HEK293T (cell line): ENCODE measurements at regions not wholly inside any gene's neighbourhood (a gene's known extent, or its start where the extent isn't known, plus 50 kb on each side); places are given as distances from the start of the nearest gene placed in this dataset.
A peak's percentile ranks its signal among the peaks of the same experiment; 100 is the strongest.

ENCODE experiments used
- CTCF ChIA-PET: fragments of 350-600 bp; formaldehyde crosslinking; extraction: SDS; loops from one replicate; lab custom pipeline; 2021; ENCODE audit warnings: antibody characterized with exemption, inconsistent platforms; lab: Yijun Ruan, JAX
- POLR2A ChIA-PET: fragments of 350-600 bp; formaldehyde crosslinking; extraction: SDS; loops from one replicate; lab custom pipeline; 2020; ENCODE audit warnings: antibody characterized with exemption, inconsistent platforms; lab: Yijun Ruan, JAX
- DNase-seq: peaks from one replicate; pipeline ENCODE4 v3.0.0; 2012; ENCODE audit warnings: mixed read lengths; ENCODE audit errors: extremely low spot score
- ARNT ChIP-seq: fragments of 450-650 bp; IDR thresholded peaks from 2 replicates; pipeline ENCODE4 v1.6.1; 2017; ENCODE audit warnings: mild to moderate bottlenecking
- BHLHE40 ChIP-seq: fragments of 450-650 bp; IDR thresholded peaks from 2 replicates; pipeline ENCODE4 v1.6.1; 2016; ENCODE audit warnings: mild to moderate bottlenecking, moderate library complexity, borderline replicate concordance
- CTBP1 ChIP-seq: fragments of 450-650 bp; IDR thresholded peaks from 2 replicates; pipeline ENCODE4 v1.6.1; 2016; ENCODE audit warnings: borderline replicate concordance
- ELF4 ChIP-seq: fragments of 450-650 bp; IDR thresholded peaks from 2 replicates; pipeline ENCODE4 v1.6.1; 2017; ENCODE audit warnings: antibody characterized with exemption
- FOXA1 ChIP-seq: fragments of 450-650 bp; IDR thresholded peaks from 2 replicates; pipeline ENCODE4 v1.6.1; 2016; ENCODE audit warnings: mild to moderate bottlenecking
- FOXK2 ChIP-seq: fragments of 450-650 bp; IDR thresholded peaks from 2 replicates; pipeline ENCODE4 v1.6.1; 2016; ENCODE audit warnings: mild to moderate bottlenecking
- FOXM1 ChIP-seq: fragments of 450-650 bp; IDR thresholded peaks from 2 replicates; pipeline ENCODE4 v1.6.1; 2017; ENCODE audit warnings: mild to moderate bottlenecking, borderline replicate concordance
- HDGF ChIP-seq: fragments of 450-650 bp; IDR thresholded peaks from 2 replicates; pipeline ENCODE4 v1.6.1; 2017; ENCODE audit warnings: antibody characterized with exemption, borderline replicate concordance
- L3MBTL2 ChIP-seq: fragments of 450-650 bp; conservative IDR thresholded peaks from 2 replicates; pipeline ENCODE4 v1.6.1; 2016; ENCODE audit warnings: mild to moderate bottlenecking
- LEF1 ChIP-seq: fragments of 450-650 bp; IDR thresholded peaks from 2 replicates; pipeline ENCODE4 v1.6.1; 2017; ENCODE audit warnings: mild to moderate bottlenecking, borderline replicate concordance
- NFRKB ChIP-seq: fragments of 450-650 bp; IDR thresholded peaks from 2 replicates; pipeline ENCODE4 v1.6.1; 2016; ENCODE audit warnings: mild to moderate bottlenecking, moderate library complexity
- PKNOX1 ChIP-seq: fragments of 450-650 bp; IDR thresholded peaks from 2 replicates; pipeline ENCODE4 v1.6.1; 2016
- SP1 ChIP-seq: fragments of 450-650 bp; IDR thresholded peaks from 2 replicates; pipeline ENCODE4 v1.6.1; 2017
- SUZ12 ChIP-seq: fragments of 450-650 bp; IDR thresholded peaks from 2 replicates; pipeline ENCODE4 v1.6.1; 2016; ENCODE audit warnings: mild to moderate bottlenecking
- TARDBP ChIP-seq: fragments of 450-650 bp; IDR thresholded peaks from 2 replicates; pipeline ENCODE4 v1.6.1; 2016
- ZNF384 ChIP-seq: fragments of 450-650 bp; IDR thresholded peaks from 2 replicates; pipeline ENCODE4 v1.6.1; 2016

GRCh38 chr20:61031101-61031830, 220.8 kb upstream of the CDH4 start:
- no peak for TF ChIP-seq ZNF384
- TF ChIP-seq FOXM1: no peak
- TF ChIP-seq FOXA1: no peak
- ChIA-PET CTCF (no interaction called here), POLR2A (no interaction called here)
- no peak for DNase-seq

- no peak for DNase-seq
- ChIA-PET POLR2A (no interaction called here), CTCF (no interaction called here)
- no peak for TF ChIP-seq FOXK2
- TF ChIP-seq HDGF: no peak
- no peak for TF ChIP-seq PKNOX1
- no peak for TF ChIP-seq SUZ12
- TF ChIP-seq ARNT: no peak
- TF ChIP-seq CTBP1: no peak
- no peak for TF ChIP-seq BHLHE40
- TF ChIP-seq ZNF384: no peak
- TF ChIP-seq L3MBTL2: no peak
- TF ChIP-seq SP1: no peak
- TF ChIP-seq ELF4: no peak
- no peak for TF ChIP-seq LEF1
- no peak for TF ChIP-seq TARDBP
Observed at GRCh38 chr20:61037498-61037897, 214.6 kb upstream of the CDH4 start.

GRCh38 chr20:61041481-61041880, 210.6 kb upstream of the CDH4 start:
- TF ChIP-seq FOXM1: no peak
- no peak for TF ChIP-seq HDGF
- TF ChIP-seq ELF4: no peak
- TF ChIP-seq TARDBP: no peak
- TF ChIP-seq PKNOX1: no peak
- no peak for TF ChIP-seq ZNF384
- TF ChIP-seq ARNT: no peak
- TF ChIP-seq NFRKB: no peak
- TF ChIP-seq FOXA1: no peak
- TF ChIP-seq SUZ12: no peak
- ChIA-PET CTCF (no interaction called here), POLR2A (no interaction called here)
- DNase-seq: no peak

GRCh38 chr20:61042506-61043385, 209.3 kb upstream of the CDH4 start:
- TF ChIP-seq SUZ12: no peak
- CTCF ChIA-PET: no interaction called here
- DNase-seq: no peak
- POLR2A ChIA-PET: no interaction called here

GRCh38 chr20:61043681-61044080, 208.4 kb upstream of the CDH4 start:
- DNase-seq: no peak
- ChIA-PET CTCF (no interaction called here), POLR2A (no interaction called here)
- no peak for TF ChIP-seq NFRKB
- TF ChIP-seq SP1: no peak
- no peak for TF ChIP-seq LEF1
- TF ChIP-seq PKNOX1: no peak

- peak; percentile 16 for DNase-seq
- TF ChIP-seq ELF4: no peak
- TF ChIP-seq SP1: no peak
- no peak for TF ChIP-seq NFRKB
- no peak for TF ChIP-seq TARDBP
- CTCF ChIA-PET: no interaction called here
- POLR2A ChIA-PET: no interaction called here
Observed at GRCh38 chr20:61044499-61044898, 207.6 kb upstream of the CDH4 start.

GRCh38 chr20:61045091-61045490, 207.0 kb upstream of the CDH4 start:
- CTCF ChIA-PET: no interaction called here
- no peak for DNase-seq
- TF ChIP-seq SUZ12 (no peak), ELF4 (no peak), SP1 (no peak), FOXM1 (no peak), NFRKB (no peak), TARDBP (no peak), FOXA1 (no peak), HDGF (no peak)
- POLR2A ChIA-PET: no interaction called here
